Peyer's patch (tissue), 4 donors: ENCODE measurements at regions not wholly inside any gene's neighbourhood (a gene's known extent, or its start where the extent isn't known, plus 50 kb on each side); places are given as distances from the start of the nearest gene placed in this dataset.

Experiments
- DNase-seq, 3 donors: peaks; one replicate each; pipeline ENCODE4 v3.0.0-alpha.2; 2017 to 2019
- H3K27ac ChIP-seq, 4 donors: fragments of 200-600 bp; sonication (generic); one replicate each; pipeline ENCODE4 v1.5.1; 2016 to 2019
- H3K27me3 ChIP-seq, 2 donors: fragments of 200-600 bp; sonication (generic); one replicate each; pipeline ENCODE4 v1.5.1; 2019
- H3K36me3 ChIP-seq, 3 donors: fragments of 200-600 bp; sonication (generic); one replicate each; pipeline ENCODE4 v1.5.1; 2016 to 2019
- H3K4me1 ChIP-seq, 4 donors: fragments of 200-600 bp; sonication (generic); one replicate each; pipeline ENCODE4 v1.5.1; 2016 to 2019
- H3K4me3 ChIP-seq, 4 donors: fragments of 200-600 bp; sonication (generic); 1 replicate in 3 of 4; 2 replicates in 1 of 4; pipeline ENCODE4 v1.5.1; 2016 to 2019; ENCODE audit warnings: mild to moderate bottlenecking in 1 of 4
- H3K9me3 ChIP-seq, 4 donors: fragments of 200-600 bp; sonication (generic); one replicate each; pipeline ENCODE4 v1.5.1; 2016 to 2019; ENCODE audit warnings: mild to moderate bottlenecking in 1 of 4
- CTCF ChIP-seq, 6 experiments: fragments of 450-650 bp in 4 of 6; fragments of 200-600 bp in 2 of 6; sonication (generic) in 1 of 6; IDR thresholded peaks; one replicate each; pipeline ENCODE4 v1.5.1; 2017 to 2019; ENCODE audit warnings: antibody characterized with exemption in 6 of 6, mild to moderate bottlenecking in 3 of 6, moderate library complexity in 1 of 6
- POLR2A ChIP-seq, 2 donors: fragments of 450-650 bp; IDR thresholded peaks; one replicate each; pipeline ENCODE4 v1.5.1; 2017; ENCODE audit warnings: antibody characterized with exemption in 2 of 2, mild to moderate bottlenecking in 2 of 2, moderate library complexity in 2 of 2

GRCh38 chr5:86407711-86408110 is 210.0 kb upstream of the COX7C start:
- TF ChIP-seq POLR2A (IDR thresholded peaks at IDR 0.05) (no peak), CTCF (IDR thresholded peaks at IDR 0.05) (no peak)
- Histone ChIP-seq H3K9me3 (no peaks in the 10 kb centered on the region), H3K4me3 (no peak overlapping the region), H3K27ac (no peak overlapping the region), H3K27me3 (no peaks in the 10 kb centered on the region), H3K4me1 (no peaks in the 10 kb centered on the region), H3K36me3 (no peaks in the 10 kb centered on the region)
- no peak for DNase-seq

GRCh38 chr5:86411596-86411995 is 206.1 kb upstream of the COX7C start:
- DNase-seq: no peak
- Histone ChIP-seq H3K4me1 (no peaks in the 10 kb centered on the region), H3K4me3 (no peak overlapping the region), H3K27me3 (no peaks in the 10 kb centered on the region), H3K36me3 (no peaks in the 10 kb centered on the region), H3K27ac (no peak overlapping the region), H3K9me3 (no peaks in the 10 kb centered on the region)
- TF ChIP-seq POLR2A (IDR thresholded peaks at IDR 0.05) (no peak), CTCF (IDR thresholded peaks at IDR 0.05) (no peak)

- Histone ChIP-seq H3K27ac (no peak overlapping the region), H3K9me3 (no peaks in the 10 kb centered on the region), H3K4me3 (no peak overlapping the region), H3K27me3 (no peaks in the 10 kb centered on the region), H3K36me3 (no peaks in the 10 kb centered on the region), H3K4me1 (no peaks in the 10 kb centered on the region)
- DNase-seq: no peak
- TF ChIP-seq CTCF (IDR thresholded peaks at IDR 0.05): no peak
- TF ChIP-seq POLR2A (IDR thresholded peaks at IDR 0.05): no peak
These were observed 190.6 kb upstream of the COX7C start for GRCh38 chr5:86427158-86427557.

GRCh38 chr5:86439593-86440110 is 178.1 kb upstream of the COX7C start:
- Histone ChIP-seq H3K4me1 (no peaks in the 10 kb centered on the region), H3K9me3 (no peaks in the 10 kb centered on the region), H3K27ac (no peak overlapping the region), H3K36me3 (no peaks in the 10 kb centered on the region), H3K4me3 (no peak overlapping the region), H3K27me3 (no peaks in the 10 kb centered on the region)
- TF ChIP-seq CTCF (IDR thresholded peaks at IDR 0.05): no peak
- TF ChIP-seq POLR2A (IDR thresholded peaks at IDR 0.05): no peak
- DNase-seq: no peak

GRCh38 chr5:86442036-86442745 is 175.6 kb upstream of the COX7C start:
- H3K36me3 ChIP-seq: no peaks in the 10 kb centered on the region
- no peaks in the 10 kb centered on the region for H3K9me3 ChIP-seq
- no peaks in the 10 kb centered on the region for H3K27me3 ChIP-seq
- H3K4me1 ChIP-seq: no peaks in the 10 kb centered on the region
- no peak overlapping the region for H3K27ac ChIP-seq
- DNase-seq: no peak
- no peak overlapping the region for H3K4me3 ChIP-seq
- no peak for TF ChIP-seq CTCF (IDR thresholded peaks at IDR 0.05)
- no peak for TF ChIP-seq POLR2A (IDR thresholded peaks at IDR 0.05)
